ENCODE measurements at regions not wholly inside any gene's neighbourhood (a gene's known extent, or its start where the extent isn't known, plus 50 kb on each side); places are given as distances from the start of the nearest gene placed in this dataset.

- H3K79me2 ChIP-seq = no peaks in the 10 kb centered on the region
- no peaks in the 10 kb centered on the region for H3K27me3 ChIP-seq (ENCODE audit: control insufficient read depth, insufficient read depth, low read length)
- no peak overlapping the region for H3K27ac ChIP-seq
- H3K36me3 ChIP-seq (ENCODE audit: control insufficient read depth, insufficient read depth, low read length) = no peaks in the 10 kb centered on the region
- no peak overlapping the region for H3K4me2 ChIP-seq (ENCODE audit: low read length)
- no peaks in the 10 kb centered on the region for H3K9me3 ChIP-seq (ENCODE audit: control insufficient read depth, low read length)
- H3K9ac ChIP-seq = no peak overlapping the region
- TF ChIP-seq CTCF (IDR thresholded peaks at IDR 0.05) = no peak
- H3K4me1 ChIP-seq = peaks cover 13% of the 10 kb centered on the region
- H2AFZ ChIP-seq = no peak overlapping the region
- no peak overlapping the region for H3K4me3 ChIP-seq (ENCODE audit: low read depth, low read length)
Observed at GRCh38 chr3:193944518-193944884, 191.4 kb upstream of the HES1 start.

GRCh38 chr3:193945143-193945542, 190.8 kb upstream of the HES1 start:
- Histone ChIP-seq H3K9me3 (ENCODE audit: control insufficient read depth, low read length) (no peaks in the 10 kb centered on the region), H3K4me1 (peaks cover 13% of the 10 kb centered on the region), H3K27ac (no peak overlapping the region), H3K79me2 (no peaks in the 10 kb centered on the region), H3K4me2 (ENCODE audit: low read length) (no peak overlapping the region), H3K36me3 (ENCODE audit: control insufficient read depth, insufficient read depth, low read length) (no peaks in the 10 kb centered on the region), H3K9ac (no peak overlapping the region), H3K27me3 (ENCODE audit: control insufficient read depth, insufficient read depth, low read length) (no peaks in the 10 kb centered on the region), H2AFZ (no peak overlapping the region), H3K4me3 (ENCODE audit: low read depth, low read length) (no peak overlapping the region)
- TF ChIP-seq CTCF (IDR thresholded peaks at IDR 0.05) = no peak

- Histone ChIP-seq H3K4me2 (ENCODE audit: low read length) (no peak overlapping the region), H3K27me3 (ENCODE audit: control insufficient read depth, insufficient read depth, low read length) (no peaks in the 10 kb centered on the region), H3K4me3 (ENCODE audit: low read depth, low read length) (no peak overlapping the region), H3K36me3 (ENCODE audit: control insufficient read depth, insufficient read depth, low read length) (no peaks in the 10 kb centered on the region), H3K9ac (no peak overlapping the region), H3K27ac (no peak overlapping the region), H2AFZ (no peak overlapping the region), H3K79me2 (no peaks in the 10 kb centered on the region), H3K4me1 (no peaks in the 10 kb centered on the region), H3K9me3 (ENCODE audit: control insufficient read depth, low read length) (no peaks in the 10 kb centered on the region)
- TF ChIP-seq CTCF (IDR thresholded peaks at IDR 0.05) = no peak
Observed at GRCh38 chr3:193946945-193947344, 189.0 kb upstream of the HES1 start.

GRCh38 chr3:193947596-193947995, 188.4 kb upstream of the HES1 start:
- TF ChIP-seq CTCF (IDR thresholded peaks at IDR 0.05) = no peak
- Histone ChIP-seq H3K27ac (no peak overlapping the region), H3K4me2 (ENCODE audit: low read length) (no peak overlapping the region), H3K9me3 (ENCODE audit: control insufficient read depth, low read length) (no peaks in the 10 kb centered on the region), H3K36me3 (ENCODE audit: control insufficient read depth, insufficient read depth, low read length) (no peaks in the 10 kb centered on the region), H3K4me1 (no peaks in the 10 kb centered on the region), H3K4me3 (ENCODE audit: low read depth, low read length) (no peak overlapping the region), H3K79me2 (no peaks in the 10 kb centered on the region), H3K27me3 (ENCODE audit: control insufficient read depth, insufficient read depth, low read length) (no peaks in the 10 kb centered on the region), H2AFZ (no peak overlapping the region), H3K9ac (no peak overlapping the region)

- no peaks in the 10 kb centered on the region for H3K27me3 ChIP-seq (ENCODE audit: control insufficient read depth, insufficient read depth, low read length)
- H3K9ac ChIP-seq = no peak overlapping the region
Observed at GRCh38 chr3:193948459-193948858, 187.5 kb upstream of the HES1 start.

More at GRCh38 chr3:193948459-193948858, 187.5 kb upstream of the HES1 start:
- Histone ChIP-seq H3K79me2 (no peaks in the 10 kb centered on the region), H3K9me3 (ENCODE audit: control insufficient read depth, low read length) (no peaks in the 10 kb centered on the region), H3K4me2 (ENCODE audit: low read length) (no peak overlapping the region), H2AFZ (no peak overlapping the region), H3K4me3 (ENCODE audit: low read depth, low read length) (no peak overlapping the region), H3K36me3 (ENCODE audit: control insufficient read depth, insufficient read depth, low read length) (no peaks in the 10 kb centered on the region), H3K4me1 (no peaks in the 10 kb centered on the region), H3K27ac (no peak overlapping the region)
- TF ChIP-seq CTCF (IDR thresholded peaks at IDR 0.05) = no peak
